DND-41 (cell line): ENCODE measurements at regions not wholly inside any gene's neighbourhood (a gene's known extent, or its start where the extent isn't known, plus 50 kb on each side); places are given as distances from the start of the nearest gene placed in this dataset.

Source experiments
- CTCF ChIP-seq: IDR thresholded peaks from 2 replicates; pipeline ENCODE4 v1.5.1; 2012; ENCODE audit warnings: borderline replicate concordance, low read length, moderate library complexity, mild to moderate bottlenecking; ENCODE audit not compliant: poor library complexity, severe bottlenecking; ENCODE audit errors: extremely low read depth
- EZH2 ChIP-seq: IDR thresholded peaks from 3 replicates; pipeline ENCODE4 v1.6.1; 2012; ENCODE audit warnings: borderline replicate concordance, low read depth, mild to moderate bottlenecking, moderate library complexity, low read length, inconsistent platforms; ENCODE audit not compliant: severe bottlenecking

- TF ChIP-seq CTCF, result no peak
- TF ChIP-seq EZH2, result no peak
These were observed 147.1 kb upstream of the PPP1R26 start for GRCh38 chr9:135332516-135332915.
